SH-SY5Y (cell line): ENCODE measurements at regions not wholly inside any gene's neighbourhood (a gene's known extent, or its start where the extent isn't known, plus 50 kb on each side); places are given as distances from the start of the nearest gene placed in this dataset.

Source experiments
- GATA2 ChIP-seq: IDR thresholded peaks from 2 replicates; pipeline ENCODE4 v1.6.1; 2011; ENCODE audit warnings: mild to moderate bottlenecking, low read depth, low read length
- GATA3 ChIP-seq: IDR thresholded peaks from 2 replicates; pipeline ENCODE4 v1.6.1; 2011; ENCODE audit warnings: low read depth, mild to moderate bottlenecking, low read length, moderate library complexity

- no peak for TF ChIP-seq GATA3
- TF ChIP-seq GATA2: no peak
These were observed 126.0 kb upstream of the HMCN1 start for GRCh38 chr1:185608177-185608576.

GRCh38 chr1:185603158-185603557 lies 131.0 kb upstream of the HMCN1 start:
- no peak for TF ChIP-seq GATA2
- TF ChIP-seq GATA3: no peak

DNA sequence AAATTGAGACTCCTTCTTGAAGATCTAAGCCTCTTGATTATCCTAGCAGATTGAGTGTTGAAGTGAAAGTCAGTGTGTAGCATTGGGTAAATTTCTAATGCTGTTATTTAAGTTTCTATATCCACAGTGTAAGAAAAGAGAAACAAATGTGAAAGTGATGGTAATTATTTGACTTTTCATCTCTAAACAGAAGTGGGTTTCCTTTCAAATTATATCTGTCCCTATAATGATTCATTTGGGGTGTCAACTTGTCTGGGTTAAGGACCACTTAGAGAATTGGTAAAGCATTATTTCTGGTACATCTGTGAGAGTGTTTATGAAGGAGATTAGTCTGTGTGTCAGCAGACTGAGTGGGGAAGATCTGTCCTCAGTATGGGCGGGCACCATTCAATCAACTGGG lies 133.0 kb upstream of the HMCN1 start:
- TF ChIP-seq GATA2 (no peak), GATA3 (no peak)

DNA sequence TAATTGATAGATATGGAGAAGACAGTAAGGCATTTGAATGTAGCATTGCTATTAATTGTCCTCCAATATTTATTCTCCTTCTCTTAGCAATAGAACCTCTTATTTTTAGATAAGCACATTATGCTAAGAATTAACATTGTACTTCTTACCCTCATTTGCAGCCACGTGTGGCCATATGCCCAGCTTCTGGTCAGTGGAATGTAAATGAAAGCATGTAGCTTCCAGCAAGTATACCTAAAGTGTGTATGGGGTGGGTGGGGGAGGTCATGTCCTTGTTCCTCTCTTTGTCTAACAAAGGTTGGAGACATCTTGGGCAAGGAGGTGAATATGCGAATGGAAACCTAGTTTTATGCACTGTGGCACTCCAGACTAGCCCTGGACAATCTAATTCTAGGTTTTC lies 133.6 kb upstream of the HMCN1 start:
- no peak for TF ChIP-seq GATA3
- no peak for TF ChIP-seq GATA2

GRCh38 chr1:185598332-185598731 lies 135.9 kb upstream of the HMCN1 start:
- no peak for TF ChIP-seq GATA3
- no peak for TF ChIP-seq GATA2

DNA sequence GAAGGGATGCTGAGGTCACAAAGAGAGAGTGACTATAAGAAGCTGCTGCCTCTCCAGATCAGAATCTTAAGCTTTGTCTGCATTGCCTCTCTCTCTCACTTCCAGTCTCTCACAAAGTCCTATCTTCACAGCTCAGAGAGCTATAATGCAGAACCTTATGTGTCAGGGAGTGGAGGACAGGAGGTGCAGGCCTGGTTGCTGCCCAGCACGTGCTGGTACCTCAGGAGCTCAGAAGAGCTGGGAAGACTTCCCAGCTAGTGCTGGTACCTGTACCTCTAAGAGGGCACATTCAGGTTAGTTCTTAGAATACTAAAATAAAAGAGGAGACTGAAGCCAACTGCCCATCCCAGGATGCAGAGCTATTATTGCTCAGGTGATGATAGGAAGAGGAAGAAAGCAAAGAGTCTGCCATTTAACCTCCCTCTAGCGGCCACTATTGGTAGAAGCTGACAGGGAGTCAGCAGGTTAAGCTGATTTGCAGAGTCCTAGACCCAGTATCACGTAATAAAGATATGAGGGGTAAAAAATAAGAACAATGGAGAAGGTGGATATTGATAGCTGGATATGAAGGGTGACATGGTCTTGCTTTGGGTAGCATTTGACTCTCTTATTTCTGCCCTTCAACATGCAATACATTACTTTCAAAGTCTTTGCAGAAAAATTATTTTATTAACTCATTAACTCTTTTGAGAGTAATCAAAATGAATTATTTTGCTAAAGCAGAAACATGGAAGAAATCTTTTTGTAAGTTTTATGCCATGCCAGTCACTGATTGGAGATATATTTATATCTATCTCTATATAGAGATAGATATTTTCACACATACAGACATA lies 138.1 kb upstream of the HMCN1 start:
- TF ChIP-seq GATA2 (no peak), GATA3 (no peak)

- TF ChIP-seq GATA3 (no peak), GATA2 (no peak)
These were observed 139.3 kb upstream of the HMCN1 start for GRCh38 chr1:185594786-185595410.

DNA sequence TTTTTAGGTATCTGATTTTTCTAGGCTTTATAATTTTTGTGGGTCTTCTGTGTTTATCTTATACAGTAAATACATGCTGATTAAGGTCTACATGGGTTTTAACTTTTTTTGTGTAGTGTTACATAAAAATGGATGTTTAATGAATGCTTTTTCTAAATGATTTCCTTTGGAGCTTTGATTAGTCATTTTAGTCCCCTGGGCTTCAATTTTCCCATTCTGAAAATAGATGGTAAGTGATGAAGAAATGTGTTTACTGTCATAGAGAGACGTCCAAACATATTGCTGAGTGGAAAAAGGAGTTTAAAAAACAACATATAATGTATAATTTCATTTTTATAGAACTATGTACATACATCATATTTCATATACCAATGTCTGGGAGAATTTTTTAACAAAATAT lies 140.9 kb upstream of the HMCN1 start:
- TF ChIP-seq GATA2: no peak
- TF ChIP-seq GATA3: no peak

DNA sequence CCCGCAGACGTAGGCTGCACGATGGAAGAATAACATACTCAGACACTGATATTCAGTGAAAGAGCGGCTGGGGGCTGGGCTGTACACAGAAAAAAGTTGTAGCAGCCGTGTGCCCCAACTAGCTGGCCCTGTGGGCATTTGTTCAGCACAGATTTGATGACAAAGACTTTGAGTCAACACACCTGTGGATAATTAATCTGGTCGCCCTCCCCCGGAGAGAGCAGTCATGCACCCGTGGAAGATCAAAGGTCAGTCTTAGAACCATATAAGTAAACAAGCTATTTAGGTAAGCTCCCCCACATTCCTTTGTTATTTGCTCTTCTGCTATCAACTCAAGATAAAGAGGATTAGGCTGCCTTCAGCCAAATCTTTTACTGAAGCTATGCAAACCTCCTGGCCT lies 148.4 kb upstream of the HMCN1 start:
- TF ChIP-seq GATA3 (no peak), GATA2 (no peak)

DNA sequence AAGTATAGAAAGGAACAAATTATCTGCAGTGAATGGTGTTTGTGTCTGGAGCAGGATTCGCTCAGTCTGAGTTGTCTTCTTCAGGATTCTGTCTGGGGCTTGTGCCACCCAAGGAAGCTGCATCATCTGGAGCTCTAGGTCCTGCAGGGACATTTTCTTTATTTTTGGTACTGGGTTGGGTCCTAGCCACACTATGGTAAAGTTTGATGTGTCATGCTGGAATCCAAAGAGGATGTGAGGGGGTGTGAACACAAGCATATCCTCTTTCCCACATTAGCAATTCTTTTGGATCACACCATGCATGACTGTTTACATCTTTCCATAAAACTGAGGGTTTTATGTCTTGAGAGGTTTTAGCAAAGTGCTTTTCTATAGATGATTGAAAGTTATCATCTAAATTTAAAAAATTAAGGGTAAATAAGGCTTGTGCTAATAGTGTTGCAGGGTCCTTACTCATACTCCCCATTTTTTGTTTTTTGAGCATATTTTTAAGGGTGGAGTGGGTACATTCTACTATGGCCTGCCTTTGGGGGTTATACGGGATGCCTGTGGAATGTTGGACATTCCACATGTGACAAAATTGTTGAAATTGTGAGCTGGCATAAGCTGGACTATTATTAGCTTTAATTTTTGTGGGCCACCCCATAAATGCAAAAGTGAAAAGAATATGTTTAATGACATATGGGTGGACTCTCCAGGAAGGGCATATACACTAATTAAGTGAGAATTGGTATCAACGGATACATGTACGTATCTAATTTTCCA lies 152.0 kb upstream of the HMCN1 start:
- TF ChIP-seq GATA2 (no peak), GATA3 (no peak)

GRCh38 chr1:185581020-185581419 lies 153.2 kb upstream of the HMCN1 start:
- TF ChIP-seq GATA3 (no peak), GATA2 (no peak)

- TF ChIP-seq GATA2 (no peak), GATA3 (no peak)
These were observed 155.9 kb upstream of the HMCN1 start for GRCh38 chr1:185578293-185578692.

GRCh38 chr1:185574139-185574875 lies 159.9 kb upstream of the HMCN1 start:
- TF ChIP-seq GATA2 (no peak), GATA3 (no peak)

GRCh38 chr1:185573677-185574076 lies 160.5 kb upstream of the HMCN1 start:
- TF ChIP-seq GATA2 (no peak), GATA3 (no peak)

DNA sequence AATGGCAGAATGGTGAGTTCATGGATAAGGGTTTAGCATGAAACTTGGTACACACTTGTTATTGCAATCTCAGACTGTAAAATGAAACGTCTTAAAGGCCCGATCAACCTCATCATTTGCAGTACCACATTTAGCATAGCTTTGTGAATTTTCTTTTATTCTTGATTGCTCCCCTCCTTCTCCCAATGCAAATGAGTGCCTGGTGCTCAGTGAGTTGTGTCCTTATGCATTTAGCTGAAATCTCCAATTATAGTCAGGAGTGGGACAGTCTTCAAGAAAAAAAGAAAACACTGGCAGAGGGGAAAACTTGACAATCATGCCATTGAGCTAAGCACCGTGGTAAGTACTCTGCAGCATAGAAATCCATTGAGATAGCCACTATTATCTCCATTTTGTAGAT lies 161.0 kb upstream of the HMCN1 start:
- no peak for TF ChIP-seq GATA3
- TF ChIP-seq GATA2: no peak
